ENCODE measurements at regions not wholly inside any gene's neighbourhood (a gene's known extent, or its start where the extent isn't known, plus 50 kb on each side); places are given as distances from the start of the nearest gene placed in this dataset.
A peak's percentile ranks its signal among the peaks of the same experiment; 100 is the strongest.
"Not testable (repeated sequence)": the region's sequence is repeated elsewhere in the genome, so short reads cannot be mapped to it uniquely, and the experiment has no call there.

- DNase-seq = no peak
Observed at GRCh38 chr1:184882957-184883815, 91.1 kb downstream of the NIBAN1 start.

GRCh38 chr1:184881941-184882913, 92.1 kb downstream of the NIBAN1 start:
- DNase-seq = no peak

- no peak for DNase-seq
Observed at GRCh38 chr1:184879876-184880557, 94.3 kb downstream of the NIBAN1 start.

GRCh38 chr1:184878602-184879001, 95.7 kb downstream of the NIBAN1 start:
- no peak for DNase-seq

GRCh38 chr1:184878002-184878401, 96.3 kb downstream of the NIBAN1 start:
- DNase-seq = no peak

- DNase-seq = not testable (repeated sequence)
Observed at GRCh38 chr1:184876015-184876414, 98.3 kb downstream of the NIBAN1 start.

- no peak for DNase-seq
Observed at GRCh38 chr1:184875218-184875617, 99.1 kb downstream of the NIBAN1 start.

- DNase-seq = no peak
Observed at GRCh38 chr1:184870319-184870718, 104.0 kb downstream of the NIBAN1 start.

GRCh38 chr1:184867866-184868689, 106.2 kb downstream of the NIBAN1 start:
- DNase-seq = no peak

- peak; percentile 63 for DNase-seq
Observed at GRCh38 chr1:184866991-184867788, 107.1 kb downstream of the NIBAN1 start.

GRCh38 chr1:184866586-184866985, 107.7 kb downstream of the NIBAN1 start:
- no peak for DNase-seq

GRCh38 chr1:184865831-184866230, 108.5 kb downstream of the NIBAN1 start:
- DNase-seq = no peak

GRCh38 chr1:184861755-184862336, 107.2 kb upstream of the EDEM3 start:
- DNase-seq = no peak

GRCh38 chr1:184860985-184861754, 106.5 kb upstream of the EDEM3 start:
- no peak for DNase-seq

- no peak for DNase-seq
Observed at GRCh38 chr1:184860535-184860934, 105.9 kb upstream of the EDEM3 start.

- no peak for DNase-seq
Observed at GRCh38 chr1:184859381-184860105, 104.9 kb upstream of the EDEM3 start.

GRCh38 chr1:184858288-184858687, 103.6 kb upstream of the EDEM3 start:
- DNase-seq = no peak

- DNase-seq = no peak
Observed at GRCh38 chr1:184854496-184855140, 100.0 kb upstream of the EDEM3 start.

GRCh38 chr1:184854036-184854435, 99.4 kb upstream of the EDEM3 start:
- DNase-seq = no peak

Measured in NK-92 treated with Interleukin-12 subunit alpha and Interleukin-12 subunit beta, amount 100 ng/mL, for 24 hours (cell line).